ENCODE measurements at regions not wholly inside any gene's neighbourhood (a gene's known extent, or its start where the extent isn't known, plus 50 kb on each side); places are given as distances from the start of the nearest gene placed in this dataset.

GRCh38 chr6:2596222-2596621, 154.5 kb downstream of the MYLK4 start:
- TF ChIP-seq, protein P1, sequence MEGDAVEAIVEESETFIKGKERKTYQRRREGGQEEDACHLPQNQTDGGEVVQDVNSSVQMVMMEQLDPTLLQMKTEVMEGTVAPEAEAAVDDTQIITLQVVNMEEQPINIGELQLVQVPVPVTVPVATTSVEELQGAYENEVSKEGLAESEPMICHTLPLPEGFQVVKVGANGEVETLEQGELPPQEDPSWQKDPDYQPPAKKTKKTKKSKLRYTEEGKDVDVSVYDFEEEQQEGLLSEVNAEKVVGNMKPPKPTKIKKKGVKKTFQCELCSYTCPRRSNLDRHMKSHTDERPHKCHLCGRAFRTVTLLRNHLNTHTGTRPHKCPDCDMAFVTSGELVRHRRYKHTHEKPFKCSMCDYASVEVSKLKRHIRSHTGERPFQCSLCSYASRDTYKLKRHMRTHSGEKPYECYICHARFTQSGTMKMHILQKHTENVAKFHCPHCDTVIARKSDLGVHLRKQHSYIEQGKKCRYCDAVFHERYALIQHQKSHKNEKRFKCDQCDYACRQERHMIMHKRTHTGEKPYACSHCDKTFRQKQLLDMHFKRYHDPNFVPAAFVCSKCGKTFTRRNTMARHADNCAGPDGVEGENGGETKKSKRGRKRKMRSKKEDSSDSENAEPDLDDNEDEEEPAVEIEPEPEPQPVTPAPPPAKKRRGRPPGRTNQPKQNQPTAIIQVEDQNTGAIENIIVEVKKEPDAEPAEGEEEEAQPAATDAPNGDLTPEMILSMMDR (IDR thresholded peaks at IDR 0.05), result peak in 1 of 2 donors; percentile 10
- H3K4me1 ChIP-seq, result no peaks in the 10 kb centered on the region
- DNase-seq (ENCODE audit: low spot score), result no peak
- H3K36me3 ChIP-seq, result no peaks in the 10 kb centered on the region
- no peak overlapping the region for H3K4me3 ChIP-seq
- no peak overlapping the region for H3K27ac ChIP-seq
- H3K27me3 ChIP-seq, result no peaks in the 10 kb centered on the region
- H3K9me3 ChIP-seq, result no peaks in the 10 kb centered on the region

- TF ChIP-seq, protein P1 (IDR thresholded peaks at IDR 0.05), result no peak
- Histone ChIP-seq H3K36me3 (no peaks in the 10 kb centered on the region), H3K9me3 (no peaks in the 10 kb centered on the region), H3K4me3 (no peak overlapping the region), H3K27me3 (no peaks in the 10 kb centered on the region), H3K4me1 (no peaks in the 10 kb centered on the region), H3K27ac (no peak overlapping the region)
- DNase-seq (ENCODE audit: low spot score), result no peak
These were observed 155.9 kb downstream of the MYLK4 start for GRCh38 chr6:2594868-2595267.

DNA sequence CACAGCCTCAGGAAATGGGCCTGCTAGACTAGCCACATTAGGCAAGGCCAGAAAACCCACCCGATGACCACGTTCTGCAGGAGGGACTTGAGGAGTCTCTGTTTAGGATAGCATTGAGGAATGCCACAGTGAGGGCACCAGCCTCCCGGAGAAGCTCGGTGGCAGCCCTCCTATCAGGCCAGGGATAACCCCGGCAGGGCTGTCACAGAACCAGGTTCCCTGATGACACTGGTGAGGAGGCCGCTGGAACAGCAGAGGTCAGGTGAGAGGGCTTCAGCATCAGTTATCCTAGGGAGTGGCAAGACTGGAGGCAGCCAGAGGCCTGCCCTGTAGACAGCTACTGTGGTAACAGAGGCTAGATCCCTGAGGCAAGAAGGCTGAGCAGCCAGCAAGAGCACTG, 157.6 kb downstream of the MYLK4 start:
- Histone ChIP-seq H3K4me3 (no peak overlapping the region), H3K27me3 (no peaks in the 10 kb centered on the region), H3K36me3 (no peaks in the 10 kb centered on the region), H3K27ac (no peak overlapping the region), H3K4me1 (no peaks in the 10 kb centered on the region), H3K9me3 (no peaks in the 10 kb centered on the region)
- TF ChIP-seq, protein P1 (IDR thresholded peaks at IDR 0.05), result no peak
- DNase-seq (ENCODE audit: low spot score), result no peak

GRCh38 chr6:2589171-2589661, 161.5 kb downstream of the MYLK4 start:
- no peaks in the 10 kb centered on the region for H3K4me1 ChIP-seq
- peaks cover 0 to 3% of the 10 kb centered on the region in 2 donors for H3K9me3 ChIP-seq
- DNase-seq (ENCODE audit: low spot score), result no peak
- H3K36me3 ChIP-seq, result no peaks in the 10 kb centered on the region
- H3K27me3 ChIP-seq, result no peaks in the 10 kb centered on the region
- no peak overlapping the region for H3K4me3 ChIP-seq
- no peak overlapping the region for H3K27ac ChIP-seq
- TF ChIP-seq, protein P1 (IDR thresholded peaks at IDR 0.05), result no peak

DNA sequence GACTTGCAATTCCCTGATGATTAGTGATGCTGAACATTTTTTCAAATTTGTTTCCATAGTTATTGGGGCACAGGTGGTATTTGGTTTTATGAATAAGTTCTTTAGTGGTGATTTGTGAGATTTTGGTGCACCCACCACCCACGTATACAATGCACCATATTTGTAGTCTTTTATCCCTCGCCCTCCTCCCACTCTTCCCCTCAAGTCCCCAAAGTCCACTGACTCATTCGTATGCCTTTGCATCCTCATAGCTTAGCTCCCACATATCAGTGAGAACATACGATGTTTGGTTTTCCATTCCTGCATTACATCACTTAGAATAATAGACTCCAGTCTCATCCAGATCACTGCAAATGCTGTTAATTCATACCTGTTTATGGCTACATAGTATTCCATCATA, 167.3 kb downstream of the MYLK4 start:
- DNase-seq (ENCODE audit: low spot score), result no peak
- peaks cover 0 to 19% of the 10 kb centered on the region in 2 donors for H3K4me1 ChIP-seq
- TF ChIP-seq, protein P1 (IDR thresholded peaks at IDR 0.05), result no peak
- H3K27ac ChIP-seq, result no peak overlapping the region
- H3K9me3 ChIP-seq, result peaks cover 0 to 3% of the 10 kb centered on the region in 2 donors
- H3K36me3 ChIP-seq, result no peaks in the 10 kb centered on the region
- H3K4me3 ChIP-seq, result no peak overlapping the region
- H3K27me3 ChIP-seq, result no peaks in the 10 kb centered on the region

GRCh38 chr6:2582268-2582667, 168.5 kb downstream of the MYLK4 start:
- no peak overlapping the region for H3K27ac ChIP-seq
- TF ChIP-seq, protein P1 (IDR thresholded peaks at IDR 0.05), result no peak
- DNase-seq (ENCODE audit: low spot score), result no peak
- no peaks in the 10 kb centered on the region for H3K27me3 ChIP-seq
- H3K36me3 ChIP-seq, result no peaks in the 10 kb centered on the region
- peaks cover 0 to 19% of the 10 kb centered on the region in 2 donors for H3K4me1 ChIP-seq
- H3K4me3 ChIP-seq, result no peak overlapping the region
- peaks cover 0 to 3% of the 10 kb centered on the region in 2 donors for H3K9me3 ChIP-seq
